Lung (tissue), 11 donors: ENCODE measurements at regions not wholly inside any gene's neighbourhood (a gene's known extent, or its start where the extent isn't known, plus 50 kb on each side); places are given as distances from the start of the nearest gene placed in this dataset.

Source experiments
- ATAC-seq: fragments of 200-7000 bp; cut with Tn5 transposase; one replicate; pipeline ENCODE4 v1.9.1; 2020; ENCODE audit warnings: moderate number of reproducible peaks; ENCODE audit not compliant: insufficient read depth, low FRiP score
- DNase-seq, 3 donors: peaks; one replicate each; pipeline ENCODE4 v3.0.0-alpha.2; 2013 to 2017
- H3K27ac ChIP-seq, 2 donors: one replicate each; pipeline ENCODE4 v1.5.1; 2013; ENCODE audit warnings: mild to moderate bottlenecking in 2 of 2, moderate library complexity in 2 of 2, control low read depth in 1 of 2, inconsistent platforms in 1 of 2, low read depth in 1 of 2, low read length in 1 of 2
- H3K27me3 ChIP-seq, 3 donors: one replicate each; pipeline ENCODE4 v1.5.1; 2013; ENCODE audit warnings: low read length in 2 of 3; ENCODE audit not compliant: control insufficient read depth in 3 of 3, insufficient read depth in 3 of 3
- H3K36me3 ChIP-seq, 4 donors: one replicate each; pipeline ENCODE4 v1.5.1; 2013; ENCODE audit warnings: low read length in 4 of 4, mild to moderate bottlenecking in 1 of 4, moderate library complexity in 1 of 4; ENCODE audit not compliant: control insufficient read depth in 4 of 4, insufficient read depth in 4 of 4
- H3K4me1 ChIP-seq, 5 donors: one replicate each; pipeline ENCODE4 v1.5.1; 2013; ENCODE audit warnings: low read length in 5 of 5, mild to moderate bottlenecking in 2 of 5, moderate library complexity in 1 of 5; ENCODE audit not compliant: control insufficient read depth in 5 of 5, insufficient read depth in 5 of 5
- H3K4me3 ChIP-seq: one replicate; pipeline ENCODE4 v1.5.1; 2013; ENCODE audit warnings: mild to moderate bottlenecking, control low read depth, moderate library complexity
- H3K9ac ChIP-seq, 2 donors: one replicate each; pipeline ENCODE4 v1.5.1; 2013; ENCODE audit warnings: low read length in 2 of 2, control low read depth in 1 of 2; ENCODE audit not compliant: insufficient read depth in 1 of 2
- H3K9me3 ChIP-seq, 4 donors: one replicate each; pipeline ENCODE4 v1.5.1; 2013; ENCODE audit warnings: low read length in 3 of 4, mild to moderate bottlenecking in 1 of 4, moderate library complexity in 1 of 4; ENCODE audit not compliant: control insufficient read depth in 4 of 4, insufficient read depth in 3 of 4
- whole genome bisulfite sequencing, 2 donors: extraction: QIAGEN DNeasy Blood & Tissue Kit; methylation state at CpG; one replicate each; pipeline ENCODE4 v1.1.7; 2013; 5-methylcytosine and 5-hydroxymethylcytosine counted together
- TF ChIP-seq, protein P1 (sequence below): IDR thresholded peaks from 2 replicates; pipeline ENCODE4 v1.5.1; 2012; ENCODE audit warnings: mild to moderate bottlenecking; ENCODE audit errors: control extremely low read depth, extremely low read depth
- donor health status: control.
- donor health status: control.
- donor health status: Bipolar disorder and iron deficiency.
- donor health status: healthy.
- donor health status: DM: yes; HTN: yes; CAD: no.

DNA sequence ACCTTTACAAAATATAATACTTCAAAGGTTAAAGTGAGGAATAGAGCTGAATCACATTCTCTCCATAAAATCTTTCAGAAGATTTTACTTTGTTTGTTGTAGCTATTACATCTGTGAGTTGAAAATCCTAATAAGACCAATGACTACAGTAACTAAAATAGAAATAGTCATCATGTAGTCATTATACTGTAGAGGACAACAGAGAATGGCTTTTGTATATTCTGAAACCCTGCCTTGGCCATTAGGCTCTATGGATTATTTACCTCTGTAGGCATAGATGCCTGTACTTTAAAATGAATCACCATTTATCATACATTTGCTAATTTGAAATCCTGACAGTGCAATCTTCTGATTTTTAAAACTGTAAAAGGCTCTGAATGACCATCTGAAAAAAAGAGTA lies 923.0 kb downstream of the REEP3 start:
- DNase-seq (no peak), ATAC-seq (no peak)
- TF ChIP-seq, protein P1, sequence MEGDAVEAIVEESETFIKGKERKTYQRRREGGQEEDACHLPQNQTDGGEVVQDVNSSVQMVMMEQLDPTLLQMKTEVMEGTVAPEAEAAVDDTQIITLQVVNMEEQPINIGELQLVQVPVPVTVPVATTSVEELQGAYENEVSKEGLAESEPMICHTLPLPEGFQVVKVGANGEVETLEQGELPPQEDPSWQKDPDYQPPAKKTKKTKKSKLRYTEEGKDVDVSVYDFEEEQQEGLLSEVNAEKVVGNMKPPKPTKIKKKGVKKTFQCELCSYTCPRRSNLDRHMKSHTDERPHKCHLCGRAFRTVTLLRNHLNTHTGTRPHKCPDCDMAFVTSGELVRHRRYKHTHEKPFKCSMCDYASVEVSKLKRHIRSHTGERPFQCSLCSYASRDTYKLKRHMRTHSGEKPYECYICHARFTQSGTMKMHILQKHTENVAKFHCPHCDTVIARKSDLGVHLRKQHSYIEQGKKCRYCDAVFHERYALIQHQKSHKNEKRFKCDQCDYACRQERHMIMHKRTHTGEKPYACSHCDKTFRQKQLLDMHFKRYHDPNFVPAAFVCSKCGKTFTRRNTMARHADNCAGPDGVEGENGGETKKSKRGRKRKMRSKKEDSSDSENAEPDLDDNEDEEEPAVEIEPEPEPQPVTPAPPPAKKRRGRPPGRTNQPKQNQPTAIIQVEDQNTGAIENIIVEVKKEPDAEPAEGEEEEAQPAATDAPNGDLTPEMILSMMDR, result no peak
- Histone ChIP-seq H3K27me3 (no peaks in the 10 kb centered on the region), H3K27ac (no peak overlapping the region), H3K4me1 (no peaks in the 10 kb centered on the region), H3K9ac (no peak overlapping the region), H3K36me3 (no peaks in the 10 kb centered on the region), H3K9me3 (no peaks in the 10 kb centered on the region), H3K4me3 (no peak overlapping the region)

DNA sequence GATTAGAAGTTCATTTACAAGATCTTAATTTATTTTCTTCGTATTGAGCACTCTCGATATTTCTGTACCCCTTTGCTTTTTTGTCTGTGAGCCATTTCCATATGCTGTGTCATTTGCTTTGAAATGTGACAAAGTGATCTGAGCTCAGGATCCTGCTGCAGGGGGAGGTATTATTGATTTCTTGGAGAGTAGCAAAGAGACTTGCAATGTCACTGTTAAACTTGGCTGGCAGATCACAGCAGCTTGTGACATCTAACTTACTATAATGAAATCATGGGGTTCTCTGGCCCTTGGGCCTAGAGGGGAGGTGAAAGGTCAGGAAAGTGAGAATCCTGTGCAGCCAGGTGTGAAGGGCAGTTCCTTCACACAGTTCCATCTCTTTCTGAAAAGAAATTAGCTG lies 923.4 kb downstream of the REEP3 start:
- 94% methylated on average over 2 of the region's 2 CpGs for WGBS, 2 donors
- no peak overlapping the region for H3K27ac ChIP-seq
- ATAC-seq, result no peak
- H3K4me1 ChIP-seq, result no peaks in the 10 kb centered on the region
- no peak overlapping the region for H3K4me3 ChIP-seq
- TF ChIP-seq, protein P1, result no peak
- DNase-seq, result no peak
- H3K9me3 ChIP-seq, result no peaks in the 10 kb centered on the region
- no peaks in the 10 kb centered on the region for H3K36me3 ChIP-seq
- no peak overlapping the region for H3K9ac ChIP-seq
- H3K27me3 ChIP-seq, result no peaks in the 10 kb centered on the region

- H3K36me3 ChIP-seq, result no peaks in the 10 kb centered on the region
- ATAC-seq, result no peak
- H3K27ac ChIP-seq, result no peak overlapping the region
- H3K4me3 ChIP-seq, result no peak overlapping the region
- no peaks in the 10 kb centered on the region for H3K9me3 ChIP-seq
- no peaks in the 10 kb centered on the region for H3K4me1 ChIP-seq
- DNase-seq, result no peak
- TF ChIP-seq, protein P1, result no peak
- H3K27me3 ChIP-seq, result no peaks in the 10 kb centered on the region
- no peak overlapping the region for H3K9ac ChIP-seq
These were observed 928.4 kb downstream of the REEP3 start for GRCh38 chr10:64449603-64450002.

GRCh38 chr10:64450312-64450711 lies 929.1 kb downstream of the REEP3 start:
- H3K4me3 ChIP-seq, result no peak overlapping the region
- no peak overlapping the region for H3K9ac ChIP-seq
- TF ChIP-seq, protein P1, result no peak
- ATAC-seq (no peak), DNase-seq (no peak)
- H3K9me3 ChIP-seq, result no peaks in the 10 kb centered on the region
- H3K36me3 ChIP-seq, result no peaks in the 10 kb centered on the region
- H3K4me1 ChIP-seq, result no peaks in the 10 kb centered on the region
- no peak overlapping the region for H3K27ac ChIP-seq
- 81 to 82% methylated on average over 1 of the region's 1 CpG for WGBS, 2 donors
- H3K27me3 ChIP-seq, result no peaks in the 10 kb centered on the region
